Endothelial cell of umbilical vein (primary cell): ENCODE measurements at regions not wholly inside any gene's neighbourhood (a gene's known extent, or its start where the extent isn't known, plus 50 kb on each side); places are given as distances from the start of the nearest gene placed in this dataset.

Experiments
- BruUV-seq: library from RNA; stranded (reverse); fragments of 400-500 nt; replicated peaks from 2 replicates; lab custom pipeline; 2021; lab: Mats Ljungman, UMichigan
- CTCF ChIA-PET: fragments of 300-600, 350-600 bp; sonication (Branson Sonifier 250); formaldehyde crosslinking; loops from one replicate; lab custom pipeline; 2021; ENCODE audit warnings: antibody characterized with exemption, inconsistent platforms; lab: Charles Lee
- POLR2A ChIA-PET: fragments of 300-600, 350-600 bp; sonication (Branson Sonifier 250); formaldehyde crosslinking; loops from one replicate; lab custom pipeline; 2021; ENCODE audit warnings: antibody characterized with exemption, inconsistent platforms; lab: Charles Lee
- DNase-seq: peaks from one replicate; pipeline ENCODE4 v3.0.0-alpha.2; 2011; ENCODE audit warnings: low read depth, low spot score
- FAIRE-seq: peaks from 2 replicates; lab custom pipeline; 2011; peaks lifted over from hg19 to GRCh38; lab: Jason Lieb, UNC
- H2AFZ ChIP-seq: 2 replicates; pipeline ENCODE4 v1.6.0; 2012; ENCODE audit warnings: low read depth, low read length, control low read depth, inconsistent platforms
- H3K27ac ChIP-seq: 2 replicates; pipeline ENCODE4 v1.5.1; 2011; ENCODE audit warnings: low read depth, mild to moderate bottlenecking, control low read depth, low read length, moderate library complexity; ENCODE audit not compliant: insufficient read depth
- H3K27me3 ChIP-seq, 2 experiments: 2 replicates each; pipeline versions ENCODE4 v1.6.0 to v1.6.1; 2011; ENCODE audit warnings: low read length in 2 of 2, mixed read lengths in 1 of 2; ENCODE audit not compliant: control insufficient read depth in 2 of 2, insufficient read depth in 2 of 2
- H3K36me3 ChIP-seq, 2 experiments: 2 replicates in 1 of 2; 3 replicates in 1 of 2; pipeline ENCODE4 v1.5.1; 2011; ENCODE audit warnings: low read length in 2 of 2, mild to moderate bottlenecking in 1 of 2, moderate library complexity in 1 of 2; ENCODE audit not compliant: control insufficient read depth in 2 of 2, insufficient read depth in 2 of 2; ENCODE audit errors: extremely low read depth in 1 of 2
- H3K4me1 ChIP-seq: 3 replicates; pipeline ENCODE4 v1.5.1; 2011; ENCODE audit warnings: mild to moderate bottlenecking, low read length; ENCODE audit not compliant: control insufficient read depth, insufficient read depth; ENCODE audit errors: extremely low read depth
- H3K4me2 ChIP-seq: 2 replicates; pipeline ENCODE4 v1.6.1; 2011; ENCODE audit warnings: low read length, control low read depth, mixed read lengths; ENCODE audit not compliant: insufficient read depth
- H3K4me3 ChIP-seq, 3 experiments: fragments of 200-600 bp in 1 of 3; sonication (generic), shearing (Covaris generic) in 1 of 3; replicated peaks in 1 of 3; 2 replicates each; pipeline ENCODE4 v1.5.1; 2011 to 2016; ENCODE audit warnings: control low read depth in 3 of 3, low read length in 3 of 3, mild to moderate bottlenecking in 2 of 3, inconsistent platforms in 1 of 3, low read depth in 1 of 3, moderate library complexity in 1 of 3; ENCODE audit not compliant: insufficient read depth in 1 of 3
- H3K79me2 ChIP-seq: 2 replicates; pipeline ENCODE4 v1.6.0; 2012; ENCODE audit warnings: low read length, inconsistent platforms; ENCODE audit not compliant: control insufficient read depth, insufficient read depth
- H3K9ac ChIP-seq: replicated peaks from 2 replicates; pipeline ENCODE3; 2011; ENCODE audit warnings: low read length, control low read depth; ENCODE audit not compliant: insufficient read depth; ENCODE audit errors: extremely low read depth
- H3K9me1 ChIP-seq: replicated peaks from 3 replicates; pipeline ENCODE4 v1.6.0; 2011; ENCODE audit warnings: mild to moderate bottlenecking, low read length; ENCODE audit not compliant: control insufficient read depth, insufficient read depth; ENCODE audit errors: extremely low read depth
- H3K9me3 ChIP-seq: replicated peaks from 2 replicates; pipeline ENCODE4 v1.5.1; 2012; ENCODE audit warnings: low read length, inconsistent platforms; ENCODE audit not compliant: control insufficient read depth, insufficient read depth
- H4K20me1 ChIP-seq: replicated peaks from 2 replicates; pipeline ENCODE3; 2011; ENCODE audit warnings: mild to moderate bottlenecking, low read length; ENCODE audit not compliant: control insufficient read depth, insufficient read depth; ENCODE audit errors: extremely low read depth
- CTCF ChIP-seq, 2 donors: IDR thresholded peaks; 1 replicate in 1 of 2; 2 replicates in 1 of 2; pipeline ENCODE4 v1.5.1; 2011; ENCODE audit warnings: low read length in 2 of 2, mild to moderate bottlenecking in 2 of 2, moderate library complexity in 2 of 2, control low read depth in 1 of 2, inconsistent platforms in 1 of 2, low read depth in 1 of 2; ENCODE audit not compliant: insufficient read depth in 1 of 2; ENCODE audit errors: extremely low read depth in 1 of 2
- EZH2 ChIP-seq: IDR thresholded peaks from 2 replicates; pipeline ENCODE4 v1.6.1; 2012; ENCODE audit warnings: borderline replicate concordance, low read depth, mild to moderate bottlenecking, moderate library complexity, low read length, inconsistent platforms; ENCODE audit not compliant: severe bottlenecking
- FOS ChIP-seq: IDR thresholded peaks from 2 replicates; pipeline ENCODE4 v1.6.1; 2011; ENCODE audit warnings: mild to moderate bottlenecking, low read length, moderate library complexity, borderline replicate concordance; ENCODE audit not compliant: insufficient read depth
- GATA2 ChIP-seq: IDR thresholded peaks from 2 replicates; pipeline ENCODE4 v1.7.0; 2011; ENCODE audit warnings: low read depth, mild to moderate bottlenecking, moderate library complexity, mixed read lengths, low read length; ENCODE audit not compliant: insufficient read length, insufficient read depth
- JUN ChIP-seq: IDR thresholded peaks from 2 replicates; pipeline ENCODE4 v1.6.1; 2011; ENCODE audit warnings: borderline replicate concordance, low read depth; ENCODE audit not compliant: insufficient read length, insufficient read depth
- MAX ChIP-seq: IDR thresholded peaks from 2 replicates; pipeline ENCODE4 v1.6.1; 2011; ENCODE audit not compliant: insufficient read depth, insufficient read length
- MYC ChIP-seq: IDR thresholded peaks from one replicate; pipeline ENCODE4 v1.6.1; 2011; ENCODE audit warnings: mild to moderate bottlenecking, low read depth, low read length
- POLR2A ChIP-seq: IDR thresholded peaks from 2 replicates; pipeline ENCODE4 v1.6.1; 2012; ENCODE audit warnings: low read depth, mild to moderate bottlenecking, control low read depth, low read length
- POLR2AphosphoS5 ChIP-seq: IDR thresholded peaks from 2 replicates; pipeline ENCODE4 v1.6.1; 2012; ENCODE audit warnings: low read depth, mild to moderate bottlenecking, control low read depth, low read length, moderate library complexity; ENCODE audit not compliant: insufficient read depth
- dilution Hi-C: fragments of 300-500 bp; cut with MboI; formaldehyde crosslinking; loops from one replicate; pipeline ENCODE4 v1.15.0; 2019; ENCODE audit warnings: low sequenced_read_pairs; ENCODE audit not compliant: extremely low pct_ligation_motif_present
- intact Hi-C: fragments of 100-400 bp; cut with micrococcal nuclease; formaldehyde crosslinking; loops from one replicate; pipeline ENCODE4 v1.10.0; 2022

GRCh38 chr1:82449506-82450057, 648.8 kb downstream of the ADGRL2 start:
- no peaks in the 10 kb centered on the region for H3K9me1 ChIP-seq
- no peak for TF ChIP-seq FOS
- BruUV-seq, result no TSS peak
- ChIA-PET POLR2A (no interaction called here), CTCF (no interaction called here)
- DNase-seq (no peak), FAIRE-seq (no peak)
- dilution Hi-C loops, result no loop called here
- H2AFZ ChIP-seq, result no peak overlapping the region
- H3K9me3 ChIP-seq, result peaks cover 2% of the 10 kb centered on the region
- H3K27me3 ChIP-seq, result no peaks in the 10 kb centered on the region
- H4K20me1 ChIP-seq, result no peaks in the 10 kb centered on the region
- no peak overlapping the region for H3K4me3 ChIP-seq
- H3K4me2 ChIP-seq, result no peak overlapping the region
- no peak overlapping the region for H3K27ac ChIP-seq
- H3K9ac ChIP-seq, result no peak overlapping the region
- intact Hi-C loops, result no loop called here
- H3K36me3 ChIP-seq, result no peaks in the 10 kb centered on the region
- H3K79me2 ChIP-seq, result no peaks in the 10 kb centered on the region
- no peaks in the 10 kb centered on the region for H3K4me1 ChIP-seq

GRCh38 chr1:82446955-82447354, 646.2 kb downstream of the ADGRL2 start:
- Histone ChIP-seq H3K79me2 (no peaks in the 10 kb centered on the region), H3K4me2 (no peak overlapping the region), H3K36me3 (no peaks in the 10 kb centered on the region), H3K9ac (no peak overlapping the region), H3K9me3 (no peaks in the 10 kb centered on the region), H3K27ac (no peak overlapping the region), H3K4me1 (no peaks in the 10 kb centered on the region), H2AFZ (no peak overlapping the region), H3K4me3 (no peak overlapping the region), H3K27me3 (no peaks in the 10 kb centered on the region), H4K20me1 (no peaks in the 10 kb centered on the region), H3K9me1 (no peaks in the 10 kb centered on the region)
- ChIA-PET POLR2A (interaction anchor here (0.7 kb wide), 1 partner anchor 94 kb away, joined by 4 read pairs; no protein-coding TSS in a partner anchor), CTCF (no interaction called here)
- no TSS peak for BruUV-seq
- TF ChIP-seq EZH2, result no peak
- TF ChIP-seq MAX, result no peak
- TF ChIP-seq POLR2AphosphoS5, result no peak
- no peak for TF ChIP-seq FOS
- TF ChIP-seq POLR2A, result no peak
- no peak for TF ChIP-seq CTCF (IDR thresholded peaks at IDR 0.05; ENCODE audit: extremely low read depth in 1 of 2, insufficient read depth in 1 of 2, low read depth in 1 of 2, low read length in 2 of 2)
- TF ChIP-seq MYC, result no peak
- no peak for TF ChIP-seq GATA2
- no peak for TF ChIP-seq JUN
- DNase-seq (no peak), FAIRE-seq (no peak)
- intact Hi-C loops, result no loop called here
- dilution Hi-C loops, result no loop called here
